DOHH2 (cell line): ENCODE measurements at regions not wholly inside any gene's neighbourhood (a gene's known extent, or its start where the extent isn't known, plus 50 kb on each side); places are given as distances from the start of the nearest gene placed in this dataset.

ENCODE experiments used
- CTCF ChIP-seq: fragments of 200-600 bp; sonication (generic); IDR thresholded peaks from one replicate; pipeline ENCODE4 v1.5.1; 2014; ENCODE audit warnings: antibody characterized with exemption, mild to moderate bottlenecking, low read depth, low read length; ENCODE audit not compliant: poor library complexity, severe bottlenecking
- EZH2phosphoT487 ChIP-seq: fragments of 200-600 bp; sonication (generic); IDR thresholded peaks from 2 replicates; pipeline ENCODE4 v1.6.1; 2017; ENCODE audit warnings: borderline replicate concordance, mild to moderate bottlenecking, antibody characterized with exemption, low read length, moderate library complexity, mixed read lengths

- no peak for TF ChIP-seq CTCF
- no peak for TF ChIP-seq EZH2phosphoT487
These were observed 690.5 kb downstream of the BRINP3 start for GRCh38 chr1:189787201-189787600.
